ENCODE measurements at regions not wholly inside any gene's neighbourhood (a gene's known extent, or its start where the extent isn't known, plus 50 kb on each side); places are given as distances from the start of the nearest gene placed in this dataset.

DNA sequence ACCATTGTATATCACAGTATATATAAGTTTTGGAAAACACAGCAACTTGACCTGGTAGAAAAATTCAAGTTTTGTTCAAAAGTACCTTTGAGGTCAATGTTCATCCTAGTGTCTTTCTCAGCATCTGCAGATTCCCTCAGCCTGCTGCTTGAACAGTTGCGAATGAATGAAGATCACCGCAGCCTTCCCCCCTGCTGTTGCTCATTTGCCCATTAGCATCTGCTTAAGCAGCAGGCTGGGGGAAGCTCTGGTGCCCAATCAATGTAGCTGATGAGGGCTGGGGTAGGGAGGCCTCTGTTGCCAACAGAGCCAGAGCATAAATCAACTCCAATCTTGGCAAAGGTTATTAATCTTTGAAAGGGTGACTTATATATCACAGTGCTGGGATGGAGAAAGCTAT lies 586.5 kb upstream of the PTPRD start (continued):
- TF ChIP-seq, protein P1, sequence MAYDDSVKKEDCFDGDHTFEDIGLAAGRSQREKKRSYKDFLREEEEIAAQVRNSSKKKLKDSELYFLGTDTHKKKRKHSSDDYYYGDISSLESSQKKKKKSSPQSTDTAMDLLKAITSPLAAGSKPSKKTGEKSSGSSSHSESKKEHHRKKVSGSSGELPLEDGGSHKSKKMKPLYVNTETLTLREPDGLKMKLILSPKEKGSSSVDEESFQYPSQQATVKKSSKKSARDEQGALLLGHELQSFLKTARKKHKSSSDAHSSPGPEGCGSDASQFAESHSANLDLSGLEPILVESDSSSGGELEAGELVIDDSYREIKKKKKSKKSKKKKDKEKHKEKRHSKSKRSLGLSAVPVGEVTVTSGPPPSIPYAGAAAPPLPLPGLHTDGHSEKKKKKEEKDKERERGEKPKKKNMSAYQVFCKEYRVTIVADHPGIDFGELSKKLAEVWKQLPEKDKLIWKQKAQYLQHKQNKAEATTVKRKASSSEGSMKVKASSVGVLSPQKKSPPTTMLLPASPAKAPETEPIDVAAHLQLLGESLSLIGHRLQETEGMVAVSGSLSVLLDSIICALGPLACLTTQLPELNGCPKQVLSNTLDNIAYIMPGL (CRISPR knock-in tag; IDR thresholded peaks at IDR 0.05) = no peak
- TF ChIP-seq, protein P2, sequence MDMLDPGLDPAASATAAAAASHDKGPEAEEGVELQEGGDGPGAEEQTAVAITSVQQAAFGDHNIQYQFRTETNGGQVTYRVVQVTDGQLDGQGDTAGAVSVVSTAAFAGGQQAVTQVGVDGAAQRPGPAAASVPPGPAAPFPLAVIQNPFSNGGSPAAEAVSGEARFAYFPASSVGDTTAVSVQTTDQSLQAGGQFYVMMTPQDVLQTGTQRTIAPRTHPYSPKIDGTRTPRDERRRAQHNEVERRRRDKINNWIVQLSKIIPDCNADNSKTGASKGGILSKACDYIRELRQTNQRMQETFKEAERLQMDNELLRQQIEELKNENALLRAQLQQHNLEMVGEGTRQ (CRISPR knock-in tag; IDR thresholded peaks at IDR 0.05) = no peak
- TF ChIP-seq GABPB1 (CRISPR knock-in tag; IDR thresholded peaks at IDR 0.05) (no peak), ZNF317 (CRISPR knock-in tag; IDR thresholded peaks at IDR 0.05; ENCODE audit: borderline replicate concordance, low read depth) (no peak)
- TF ChIP-seq, protein P3, sequence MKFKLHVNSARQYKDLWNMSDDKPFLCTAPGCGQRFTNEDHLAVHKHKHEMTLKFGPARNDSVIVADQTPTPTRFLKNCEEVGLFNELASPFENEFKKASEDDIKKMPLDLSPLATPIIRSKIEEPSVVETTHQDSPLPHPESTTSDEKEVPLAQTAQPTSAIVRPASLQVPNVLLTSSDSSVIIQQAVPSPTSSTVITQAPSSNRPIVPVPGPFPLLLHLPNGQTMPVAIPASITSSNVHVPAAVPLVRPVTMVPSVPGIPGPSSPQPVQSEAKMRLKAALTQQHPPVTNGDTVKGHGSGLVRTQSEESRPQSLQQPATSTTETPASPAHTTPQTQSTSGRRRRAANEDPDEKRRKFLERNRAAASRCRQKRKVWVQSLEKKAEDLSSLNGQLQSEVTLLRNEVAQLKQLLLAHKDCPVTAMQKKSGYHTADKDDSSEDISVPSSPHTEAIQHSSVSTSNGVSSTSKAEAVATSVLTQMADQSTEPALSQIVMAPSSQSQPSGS (CRISPR knock-in tag; IDR thresholded peaks at IDR 0.05; ENCODE audit: borderline replicate concordance, low read depth) = no peak

DNA sequence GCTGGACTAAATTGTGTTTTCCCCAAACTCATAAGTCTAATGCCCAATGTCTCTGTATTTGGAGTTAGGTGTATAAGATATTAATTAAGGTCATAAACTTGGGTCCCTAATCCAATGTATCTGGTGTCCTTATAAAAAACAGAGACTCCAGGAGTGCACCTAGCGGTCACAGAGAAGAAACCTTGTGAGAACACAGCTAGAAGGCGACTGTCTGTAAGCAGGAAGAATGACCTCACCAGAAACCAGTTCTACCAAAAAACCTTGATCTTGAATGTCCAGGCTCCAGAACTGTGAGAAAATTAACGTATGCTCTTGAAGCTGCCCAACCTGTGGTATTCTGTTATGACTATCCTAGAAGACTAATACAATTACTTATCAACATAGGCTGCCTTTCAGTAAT lies 591.7 kb upstream of the PTPRD start:
- Mint-ChIP-seq H3K9me3 (no peaks in the 10 kb centered on the region), H3K4me3 (no peak overlapping the region), H3K36me3 (no peaks in the 10 kb centered on the region), H3K27me3 (ENCODE audit: low read depth) (no peaks in the 10 kb centered on the region), H3K27ac (no peak overlapping the region), H3K4me1 (peaks cover 2% of the 10 kb centered on the region)
- no peak for ATAC-seq
- no peak for DNase-seq (ENCODE audit: low spot score)
- POLR2A ChIA-PET = no interaction called here
- TF ChIP-seq SOX15 (CRISPR knock-in tag; IDR thresholded peaks at IDR 0.05) (no peak), JUN (CRISPR knock-in tag; IDR thresholded peaks at IDR 0.05) (no peak), FOXJ3 (CRISPR knock-in tag; IDR thresholded peaks at IDR 0.05; ENCODE audit: borderline replicate concordance) (no peak), PRRX2 (CRISPR knock-in tag; IDR thresholded peaks at IDR 0.05) (no peak), ZNF396 (CRISPR knock-in tag; IDR thresholded peaks at IDR 0.05; ENCODE audit: borderline replicate concordance) (no peak), TEAD1 (CRISPR knock-in tag; IDR thresholded peaks at IDR 0.05) (no peak), NR3C1 (CRISPR knock-in tag; conservative IDR thresholded peaks at IDR 0.05; ENCODE audit: low read depth) (no peak), SP1 (CRISPR knock-in tag; conservative IDR thresholded peaks at IDR 0.05) (no peak), NR2C2 (CRISPR knock-in tag; IDR thresholded peaks at IDR 0.05) (no peak), CREB1 (CRISPR knock-in tag; IDR thresholded peaks at IDR 0.05) (no peak), GTF2I (CRISPR knock-in tag; conservative IDR thresholded peaks at IDR 0.05) (no peak), NFATC4 (CRISPR knock-in tag; IDR thresholded peaks at IDR 0.05) (no peak)
- TF ChIP-seq, protein P4, sequence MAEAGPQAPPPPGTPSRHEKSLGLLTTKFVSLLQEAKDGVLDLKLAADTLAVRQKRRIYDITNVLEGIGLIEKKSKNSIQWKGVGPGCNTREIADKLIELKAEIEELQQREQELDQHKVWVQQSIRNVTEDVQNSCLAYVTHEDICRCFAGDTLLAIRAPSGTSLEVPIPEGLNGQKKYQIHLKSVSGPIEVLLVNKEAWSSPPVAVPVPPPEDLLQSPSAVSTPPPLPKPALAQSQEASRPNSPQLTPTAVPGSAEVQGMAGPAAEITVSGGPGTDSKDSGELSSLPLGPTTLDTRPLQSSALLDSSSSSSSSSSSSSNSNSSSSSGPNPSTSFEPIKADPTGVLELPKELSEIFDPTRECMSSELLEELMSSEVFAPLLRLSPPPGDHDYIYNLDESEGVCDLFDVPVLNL (CRISPR knock-in tag; IDR thresholded peaks at IDR 0.05; ENCODE audit: borderline replicate concordance, low read depth) = no peak
- TF ChIP-seq, protein P5, sequence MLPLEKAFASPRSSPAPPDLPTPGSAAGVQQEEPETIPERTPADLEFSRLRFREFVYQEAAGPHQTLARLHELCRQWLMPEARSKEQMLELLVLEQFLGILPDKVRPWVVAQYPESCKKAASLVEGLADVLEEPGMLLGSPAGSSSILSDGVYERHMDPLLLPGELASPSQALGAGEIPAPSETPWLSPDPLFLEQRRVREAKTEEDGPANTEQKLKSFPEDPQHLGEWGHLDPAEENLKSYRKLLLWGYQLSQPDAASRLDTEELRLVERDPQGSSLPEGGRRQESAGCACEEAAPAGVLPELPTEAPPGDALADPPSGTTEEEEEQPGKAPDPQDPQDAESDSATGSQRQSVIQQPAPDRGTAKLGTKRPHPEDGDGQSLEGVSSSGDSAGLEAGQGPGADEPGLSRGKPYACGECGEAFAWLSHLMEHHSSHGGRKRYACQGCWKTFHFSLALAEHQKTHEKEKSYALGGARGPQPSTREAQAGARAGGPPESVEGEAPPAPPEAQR (CRISPR knock-in tag; IDR thresholded peaks at IDR 0.05) = no peak
- TF ChIP-seq, protein P6, sequence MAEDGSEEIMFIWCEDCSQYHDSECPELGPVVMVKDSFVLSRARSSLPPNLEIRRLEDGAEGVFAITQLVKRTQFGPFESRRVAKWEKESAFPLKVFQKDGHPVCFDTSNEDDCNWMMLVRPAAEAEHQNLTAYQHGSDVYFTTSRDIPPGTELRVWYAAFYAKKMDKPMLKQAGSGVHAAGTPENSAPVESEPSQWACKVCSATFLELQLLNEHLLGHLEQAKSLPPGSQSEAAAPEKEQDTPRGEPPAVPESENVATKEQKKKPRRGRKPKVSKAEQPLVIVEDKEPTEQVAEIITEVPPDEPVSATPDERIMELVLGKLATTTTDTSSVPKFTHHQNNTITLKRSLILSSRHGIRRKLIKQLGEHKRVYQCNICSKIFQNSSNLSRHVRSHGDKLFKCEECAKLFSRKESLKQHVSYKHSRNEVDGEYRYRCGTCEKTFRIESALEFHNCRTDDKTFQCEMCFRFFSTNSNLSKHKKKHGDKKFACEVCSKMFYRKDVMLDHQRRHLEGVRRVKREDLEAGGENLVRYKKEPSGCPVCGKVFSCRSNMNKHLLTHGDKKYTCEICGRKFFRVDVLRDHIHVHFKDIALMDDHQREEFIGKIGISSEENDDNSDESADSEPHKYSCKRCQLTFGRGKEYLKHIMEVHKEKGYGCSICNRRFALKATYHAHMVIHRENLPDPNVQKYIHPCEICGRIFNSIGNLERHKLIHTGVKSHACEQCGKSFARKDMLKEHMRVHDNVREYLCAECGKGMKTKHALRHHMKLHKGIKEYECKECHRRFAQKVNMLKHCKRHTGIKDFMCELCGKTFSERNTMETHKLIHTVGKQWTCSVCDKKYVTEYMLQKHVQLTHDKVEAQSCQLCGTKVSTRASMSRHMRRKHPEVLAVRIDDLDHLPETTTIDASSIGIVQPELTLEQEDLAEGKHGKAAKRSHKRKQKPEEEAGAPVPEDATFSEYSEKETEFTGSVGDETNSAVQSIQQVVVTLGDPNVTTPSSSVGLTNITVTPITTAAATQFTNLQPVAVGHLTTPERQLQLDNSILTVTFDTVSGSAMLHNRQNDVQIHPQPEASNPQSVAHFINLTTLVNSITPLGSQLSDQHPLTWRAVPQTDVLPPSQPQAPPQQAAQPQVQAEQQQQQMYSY (CRISPR knock-in tag; IDR thresholded peaks at IDR 0.05) = no peak
- TF ChIP-seq, protein P7, sequence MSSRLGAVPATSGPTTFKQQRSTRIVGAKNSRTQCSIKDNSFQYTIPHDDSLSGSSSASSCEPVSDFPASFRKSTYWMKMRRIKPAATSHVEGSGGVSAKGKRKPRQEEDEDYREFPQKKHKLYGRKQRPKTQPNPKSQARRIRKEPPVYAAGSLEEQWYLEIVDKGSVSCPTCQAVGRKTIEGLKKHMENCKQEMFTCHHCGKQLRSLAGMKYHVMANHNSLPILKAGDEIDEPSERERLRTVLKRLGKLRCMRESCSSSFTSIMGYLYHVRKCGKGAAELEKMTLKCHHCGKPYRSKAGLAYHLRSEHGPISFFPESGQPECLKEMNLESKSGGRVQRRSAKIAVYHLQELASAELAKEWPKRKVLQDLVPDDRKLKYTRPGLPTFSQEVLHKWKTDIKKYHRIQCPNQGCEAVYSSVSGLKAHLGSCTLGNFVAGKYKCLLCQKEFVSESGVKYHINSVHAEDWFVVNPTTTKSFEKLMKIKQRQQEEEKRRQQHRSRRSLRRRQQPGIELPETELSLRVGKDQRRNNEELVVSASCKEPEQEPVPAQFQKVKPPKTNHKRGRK (CRISPR knock-in tag; IDR thresholded peaks at IDR 0.05; ENCODE audit: borderline replicate concordance) = no peak
- TF ChIP-seq, protein P8, sequence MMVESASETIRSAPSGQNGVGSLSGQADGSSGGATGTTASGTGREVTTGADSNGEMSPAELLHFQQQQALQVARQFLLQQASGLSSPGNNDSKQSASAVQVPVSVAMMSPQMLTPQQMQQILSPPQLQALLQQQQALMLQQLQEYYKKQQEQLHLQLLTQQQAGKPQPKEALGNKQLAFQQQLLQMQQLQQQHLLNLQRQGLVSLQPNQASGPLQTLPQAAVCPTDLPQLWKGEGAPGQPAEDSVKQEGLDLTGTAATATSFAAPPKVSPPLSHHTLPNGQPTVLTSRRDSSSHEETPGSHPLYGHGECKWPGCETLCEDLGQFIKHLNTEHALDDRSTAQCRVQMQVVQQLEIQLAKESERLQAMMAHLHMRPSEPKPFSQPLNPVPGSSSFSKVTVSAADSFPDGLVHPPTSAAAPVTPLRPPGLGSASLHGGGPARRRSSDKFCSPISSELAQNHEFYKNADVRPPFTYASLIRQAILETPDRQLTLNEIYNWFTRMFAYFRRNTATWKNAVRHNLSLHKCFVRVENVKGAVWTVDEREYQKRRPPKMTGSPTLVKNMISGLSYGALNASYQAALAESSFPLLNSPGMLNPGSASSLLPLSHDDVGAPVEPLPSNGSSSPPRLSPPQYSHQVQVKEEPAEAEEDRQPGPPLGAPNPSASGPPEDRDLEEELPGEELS (CRISPR knock-in tag; IDR thresholded peaks at IDR 0.05) = no peak
- CTCF ChIA-PET = no interaction called here
